Upper lobe of left lung (tissue), 6 donors: ENCODE measurements at regions not wholly inside any gene's neighbourhood (a gene's known extent, or its start where the extent isn't known, plus 50 kb on each side); places are given as distances from the start of the nearest gene placed in this dataset.
"Not testable (repeated sequence)": the region's sequence is repeated elsewhere in the genome, so short reads cannot be mapped to it uniquely, and the experiment has no call there.

ENCODE experiments used
- ATAC-seq, 2 donors: fragments of 200-7000 bp; cut with Tn5 transposase; one replicate each; pipeline ENCODE4 v1.9.1; 2022; ENCODE audit warnings: mild to moderate bottlenecking in 2 of 2, moderate library complexity in 2 of 2; ENCODE audit not compliant: low FRiP score in 2 of 2
- DNase-seq, 2 donors: peaks; one replicate each; pipeline ENCODE4 v3.0.0-alpha.2; 2019 to 2020
- H3K27ac ChIP-seq, 4 donors: fragments of 200-600 bp; sonication (generic); one replicate each; pipeline ENCODE4 v1.5.1; 2016 to 2019
- H3K27me3 ChIP-seq, 4 donors: fragments of 200-600 bp; sonication (generic); one replicate each; pipeline ENCODE4 v1.5.1; 2017 to 2019
- H3K36me3 ChIP-seq, 4 donors: fragments of 200-600 bp; sonication (generic); one replicate each; pipeline ENCODE4 v1.5.1; 2016 to 2019
- H3K4me1 ChIP-seq, 4 donors: fragments of 200-600 bp; sonication (generic); one replicate each; pipeline ENCODE4 v1.5.1; 2018 to 2019
- H3K4me3 ChIP-seq, 4 donors: fragments of 200-600 bp; sonication (generic); one replicate each; pipeline ENCODE4 v1.5.1; 2017 to 2019; ENCODE audit warnings: mild to moderate bottlenecking in 2 of 4, moderate library complexity in 1 of 4
- H3K9me3 ChIP-seq, 4 donors: fragments of 200-600 bp; sonication (generic); one replicate each; pipeline ENCODE4 v1.5.1; 2018 to 2019
- EP300 ChIP-seq, 4 donors: sonication (generic); formaldehyde crosslinking; IDR thresholded peaks; one replicate each; pipeline ENCODE4 v1.5.1; 2017; ENCODE audit warnings: antibody characterized with exemption in 4 of 4, control low read depth in 2 of 4
- POLR2A ChIP-seq, 4 donors: fragments of 450-650 bp; IDR thresholded peaks; one replicate each; pipeline ENCODE4 v1.5.1; 2016 to 2017; ENCODE audit warnings: antibody characterized with exemption in 4 of 4, mild to moderate bottlenecking in 2 of 4
- POLR2AphosphoS5 ChIP-seq, 2 donors: sonication (generic); formaldehyde crosslinking; IDR thresholded peaks; one replicate each; pipeline ENCODE4 v1.5.1; 2017; ENCODE audit warnings: antibody characterized with exemption in 2 of 2
- WGBS, 2 donors: methylation state at CpG; one replicate each; pipeline ENCODE4 v1.1.5; 2017 to 2018; 5-methylcytosine and 5-hydroxymethylcytosine counted together
- TF ChIP-seq, protein P1 (sequence below), 6 experiments: fragments of 450-650 bp in 4 of 6; fragments of 200-600 bp in 2 of 6; sonication (generic) in 2 of 6; IDR thresholded peaks; one replicate each; pipeline ENCODE4 v1.5.1; 2016 to 2019; ENCODE audit warnings: antibody characterized with exemption in 6 of 6
- donor health status: DM: no; HTN: no; CAD: no; lungs with moderate emphysema.
- donor health status: DM: no; HTN: yes; CAD: no; lungs with severe emphysema.

- Histone ChIP-seq H3K9me3 (no peaks in the 10 kb centered on the region), H3K27ac (no peak overlapping the region), H3K27me3 (no peaks in the 10 kb centered on the region), H3K4me3 (no peak overlapping the region), H3K36me3 (no peaks in the 10 kb centered on the region), H3K4me1 (no peaks in the 10 kb centered on the region)
- ATAC-seq (no peak), DNase-seq (no peak)
- TF ChIP-seq, protein P1, sequence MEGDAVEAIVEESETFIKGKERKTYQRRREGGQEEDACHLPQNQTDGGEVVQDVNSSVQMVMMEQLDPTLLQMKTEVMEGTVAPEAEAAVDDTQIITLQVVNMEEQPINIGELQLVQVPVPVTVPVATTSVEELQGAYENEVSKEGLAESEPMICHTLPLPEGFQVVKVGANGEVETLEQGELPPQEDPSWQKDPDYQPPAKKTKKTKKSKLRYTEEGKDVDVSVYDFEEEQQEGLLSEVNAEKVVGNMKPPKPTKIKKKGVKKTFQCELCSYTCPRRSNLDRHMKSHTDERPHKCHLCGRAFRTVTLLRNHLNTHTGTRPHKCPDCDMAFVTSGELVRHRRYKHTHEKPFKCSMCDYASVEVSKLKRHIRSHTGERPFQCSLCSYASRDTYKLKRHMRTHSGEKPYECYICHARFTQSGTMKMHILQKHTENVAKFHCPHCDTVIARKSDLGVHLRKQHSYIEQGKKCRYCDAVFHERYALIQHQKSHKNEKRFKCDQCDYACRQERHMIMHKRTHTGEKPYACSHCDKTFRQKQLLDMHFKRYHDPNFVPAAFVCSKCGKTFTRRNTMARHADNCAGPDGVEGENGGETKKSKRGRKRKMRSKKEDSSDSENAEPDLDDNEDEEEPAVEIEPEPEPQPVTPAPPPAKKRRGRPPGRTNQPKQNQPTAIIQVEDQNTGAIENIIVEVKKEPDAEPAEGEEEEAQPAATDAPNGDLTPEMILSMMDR (IDR thresholded peaks at IDR 0.05): no peak
- TF ChIP-seq EP300 (IDR thresholded peaks at IDR 0.05) (no peak), POLR2A (IDR thresholded peaks at IDR 0.05) (no peak)
- 77 to 84% methylated on average over 3 of the region's 3 CpGs for WGBS, 2 donors
These were observed 107.6 kb upstream of the CTAGE1 start for GRCh38 chr18:22525313-22525712.

DNA sequence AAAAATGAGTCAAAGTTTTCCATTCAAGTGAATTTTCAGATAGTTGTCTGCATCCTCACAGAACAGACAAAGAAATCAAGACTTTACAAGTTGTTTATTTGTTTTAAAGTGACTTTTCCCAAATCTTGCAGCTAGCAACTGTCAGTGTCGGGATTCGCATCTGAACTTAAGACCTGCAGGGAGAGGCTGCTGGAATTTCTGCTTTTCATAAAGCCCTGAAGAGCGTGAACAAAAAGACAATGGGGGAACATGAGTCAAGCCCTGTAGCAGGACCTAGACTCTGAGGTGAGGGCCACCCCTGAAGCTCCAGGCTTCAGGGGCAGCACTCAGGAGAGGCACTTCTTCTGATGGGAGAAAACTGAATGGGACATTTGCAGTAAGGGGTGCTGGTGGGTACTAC is 108.2 kb upstream of the CTAGE1 start:
- H3K36me3 ChIP-seq: no peaks in the 10 kb centered on the region
- no peaks in the 10 kb centered on the region for H3K27me3 ChIP-seq
- H3K4me3 ChIP-seq: no peak overlapping the region
- H3K9me3 ChIP-seq: no peaks in the 10 kb centered on the region
- DNase-seq (no peak), ATAC-seq (no peak)
- no peak for TF ChIP-seq EP300 (IDR thresholded peaks at IDR 0.05)
- 90 to 97% methylated on average over 3 of the region's 3 CpGs for WGBS, 2 donors
- H3K27ac ChIP-seq: no peak overlapping the region
- no peaks in the 10 kb centered on the region for H3K4me1 ChIP-seq

- DNase-seq: no peak
- no peaks in the 10 kb centered on the region for H3K9me3 ChIP-seq
- no peaks in the 10 kb centered on the region for H3K36me3 ChIP-seq
- no peak for ATAC-seq
- H3K4me3 ChIP-seq: no peak overlapping the region
- 86 to 91% methylated on average over 3 of the region's 3 CpGs for WGBS, 2 donors
- H3K27me3 ChIP-seq: no peaks in the 10 kb centered on the region
- TF ChIP-seq, protein P1 (IDR thresholded peaks at IDR 0.05): no peak
- TF ChIP-seq EP300 (IDR thresholded peaks at IDR 0.05): no peak
- TF ChIP-seq POLR2A (IDR thresholded peaks at IDR 0.05): no peak
- TF ChIP-seq POLR2AphosphoS5 (IDR thresholded peaks at IDR 0.05): no peak
- no peak overlapping the region for H3K27ac ChIP-seq
- H3K4me1 ChIP-seq: no peaks in the 10 kb centered on the region
These were observed 110.6 kb upstream of the CTAGE1 start for GRCh38 chr18:22528291-22528690.

DNA sequence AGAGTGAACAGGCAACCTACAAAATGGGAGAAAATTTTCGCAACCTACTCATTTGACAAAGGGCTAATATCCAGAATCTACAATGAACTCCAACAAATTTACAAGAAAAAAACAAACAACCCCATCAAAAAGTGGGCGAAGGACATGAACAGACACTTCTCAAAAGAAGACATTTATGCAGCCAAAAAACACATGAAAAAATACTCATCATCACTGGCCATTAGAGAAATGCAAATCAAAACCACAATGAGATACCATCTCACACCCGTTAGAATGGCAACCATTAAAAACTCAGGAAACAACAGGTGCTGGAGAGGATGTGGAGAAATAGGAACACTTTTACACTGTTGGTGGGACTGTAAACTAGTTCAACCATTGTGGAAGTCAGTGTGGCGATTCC is 117.0 kb upstream of the CTAGE1 start:
- not testable (repeated sequence) for H3K4me3 ChIP-seq, H3K36me3 ChIP-seq, H3K4me1 ChIP-seq, DNase-seq, H3K9me3 ChIP-seq, H3K27me3 ChIP-seq, H3K27ac ChIP-seq, ATAC-seq
- 81 to 82% methylated on average over 2 to 3 of the region's 4 CpGs for WGBS, 2 donors

DNA sequence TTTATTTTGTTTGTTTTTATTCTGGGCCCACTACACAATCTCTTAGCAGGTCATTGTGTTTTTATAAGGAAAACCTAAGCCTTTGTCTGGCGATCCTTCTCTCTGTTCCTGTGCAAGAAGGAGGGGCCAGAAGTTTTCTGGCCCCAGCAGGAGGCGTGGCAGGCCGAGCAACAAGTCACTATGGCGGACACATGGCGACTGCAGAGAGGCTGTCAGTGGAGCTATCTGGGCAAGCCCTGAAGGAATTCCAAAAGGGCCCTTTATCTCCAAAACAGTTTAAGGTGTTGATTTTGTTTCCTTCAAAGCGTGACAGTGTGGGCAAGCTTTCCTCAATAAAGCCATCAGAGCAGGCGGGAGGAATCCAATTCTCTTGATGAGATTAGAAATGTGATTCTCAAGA is 118.8 kb upstream of the CTAGE1 start:
- Histone ChIP-seq H3K36me3 (no peaks in the 10 kb centered on the region), H3K27me3 (no peaks in the 10 kb centered on the region), H3K4me3 (no peak overlapping the region), H3K27ac (no peak overlapping the region), H3K4me1 (no peaks in the 10 kb centered on the region), H3K9me3 (no peaks in the 10 kb centered on the region)
- 92 to 95% methylated on average over 7 of the region's 7 CpGs for WGBS, 2 donors
- TF ChIP-seq EP300 (IDR thresholded peaks at IDR 0.05) (no peak), POLR2A (IDR thresholded peaks at IDR 0.05) (no peak), POLR2AphosphoS5 (IDR thresholded peaks at IDR 0.05) (no peak)
- TF ChIP-seq, protein P1 (IDR thresholded peaks at IDR 0.05): no peak
- ATAC-seq (no peak), DNase-seq (no peak)

- no peak for TF ChIP-seq POLR2AphosphoS5 (IDR thresholded peaks at IDR 0.05)
- TF ChIP-seq EP300 (IDR thresholded peaks at IDR 0.05): no peak
- no peak for TF ChIP-seq POLR2A (IDR thresholded peaks at IDR 0.05)
- TF ChIP-seq, protein P1 (IDR thresholded peaks at IDR 0.05): no peak
- DNase-seq (no peak), ATAC-seq (peak in 1 of 2 donors; percentile 89)
- no peaks in the 10 kb centered on the region for H3K9me3 ChIP-seq
- H3K27me3 ChIP-seq: no peaks in the 10 kb centered on the region
- no peak overlapping the region for H3K4me3 ChIP-seq
- H3K36me3 ChIP-seq: no peaks in the 10 kb centered on the region
- peaks cover 0 to 4% (median 0%) of the 10 kb centered on the region in 4 donors for H3K4me1 ChIP-seq
- WGBS, 2 donors: 81 to 92% methylated on average over 5 of the region's 5 CpGs
- no peak overlapping the region for H3K27ac ChIP-seq
These were observed 120.7 kb upstream of the CTAGE1 start for GRCh38 chr18:22538426-22538825.
